T-cell (primary cell): ENCODE measurements at regions not wholly inside any gene's neighbourhood (a gene's known extent, or its start where the extent isn't known, plus 50 kb on each side); places are given as distances from the start of the nearest gene placed in this dataset.
"Not testable (repeated sequence)": the region's sequence is repeated elsewhere in the genome, so short reads cannot be mapped to it uniquely, and the experiment has no call there.

Experiments
- ATAC-seq, 4 experiments: fragments of 200-7000 bp in 3 of 4; fragments of 150-1000 bp in 1 of 4; cut with Tn5 transposase; replicated peaks in 1 of 4; 1 replicate in 3 of 4; 2 replicates in 1 of 4; pipeline ENCODE4 v1.10.0; 2021; ENCODE audit warnings: moderate library complexity in 3 of 4, mild to moderate bottlenecking in 2 of 4, moderate number of reproducible peaks in 1 of 4
- CTCF ChIA-PET, 2 donors: fragments of 300-600 bp; sonication (Branson Sonifier 250); formaldehyde crosslinking; loops; one replicate each; lab custom pipeline; 2022; ENCODE audit warnings: antibody characterized with exemption in 2 of 2; lab: Charles Lee
- POLR2A ChIA-PET, 2 donors: fragments of 300-600 bp; sonication (Branson Sonifier 250); formaldehyde crosslinking; loops; one replicate each; lab custom pipeline; 2022; ENCODE audit warnings: antibody characterized with exemption in 2 of 2; lab: Charles Lee
- DNase-seq, 35 experiments: peaks; one replicate each; pipeline versions ENCODE4 v3.0.0 to v3.0.0-alpha.2; 2013 to 2023
- H3K27ac ChIP-seq: one replicate; pipeline ENCODE4 v1.5.1; 2013; ENCODE audit warnings: low read length
- H3K27me3 ChIP-seq, 2 experiments: replicated peaks in 1 of 2; 1 replicate in 1 of 2; 2 replicates in 1 of 2; pipeline versions ENCODE4 v1.6.1 to v1.7.0; 2013; ENCODE audit warnings: low read length in 1 of 2, mixed read lengths in 1 of 2; ENCODE audit not compliant: control insufficient read depth in 2 of 2, insufficient read depth in 2 of 2; ENCODE audit errors: extremely low read depth in 1 of 2
- H3K36me3 ChIP-seq, 2 donors: 1 replicate in 1 of 2; 2 replicates in 1 of 2; pipeline versions ENCODE4 v1.6.1 to v1.7.0; 2013; ENCODE audit warnings: low read length in 1 of 2; ENCODE audit not compliant: control insufficient read depth in 2 of 2, insufficient read depth in 1 of 2; ENCODE audit errors: extremely low read depth in 1 of 2
- H3K4me1 ChIP-seq, 2 experiments: 1 replicate in 1 of 2; 2 replicates in 1 of 2; pipeline versions ENCODE4 v1.6.1 to v1.7.0; 2013; ENCODE audit warnings: low read length in 2 of 2, mixed read lengths in 1 of 2; ENCODE audit not compliant: insufficient read depth in 2 of 2, control insufficient read depth in 1 of 2; ENCODE audit errors: extremely low read depth in 1 of 2
- H3K4me3 ChIP-seq, 2 donors: 1 replicate in 1 of 2; 2 replicates in 1 of 2; pipeline versions ENCODE4 v1.5.1 to v1.7.0; 2013; ENCODE audit warnings: mild to moderate bottlenecking in 2 of 2, low read length in 1 of 2, moderate library complexity in 1 of 2; ENCODE audit not compliant: control insufficient read depth in 1 of 2; ENCODE audit errors: extremely low read depth in 1 of 2
- H3K9me3 ChIP-seq: 2 replicates; pipeline ENCODE4 v1.7.0; 2013
- H3K27ac Mint-ChIP-seq, 2 donors: one replicate each; pipeline ENCODE4 v1.8.0; 2020 to 2021; ENCODE audit warnings: mild to moderate bottlenecking in 2 of 2, mixed read lengths in 2 of 2
- H3K27me3 Mint-ChIP-seq, 2 donors: one replicate each; pipeline ENCODE4 v1.8.0; 2021 to 2022; ENCODE audit warnings: mixed read lengths in 2 of 2
- H3K36me3 Mint-ChIP-seq: one replicate; pipeline ENCODE4 v1.8.0; 2021; ENCODE audit warnings: mixed read lengths
- H3K4me1 Mint-ChIP-seq, 3 donors: one replicate each; pipeline ENCODE4 v1.8.0; 2020 to 2022; ENCODE audit warnings: mixed read lengths in 3 of 3, mild to moderate bottlenecking in 1 of 3
- H3K4me3 Mint-ChIP-seq, 3 donors: one replicate each; pipeline ENCODE4 v1.8.0; 2020 to 2022; ENCODE audit warnings: mild to moderate bottlenecking in 3 of 3, mixed read lengths in 3 of 3, moderate library complexity in 3 of 3
- H3K9me3 Mint-ChIP-seq, 3 donors: one replicate each; pipeline ENCODE4 v1.8.0; 2020 to 2022; ENCODE audit warnings: mixed read lengths in 3 of 3
- WGBS: methylation state at CpG from one replicate; pipeline ENCODE4 v1.1.5; 2013; ENCODE audit warnings: missing lambda C conversion rate; ENCODE audit not compliant: insufficient coverage; 5-methylcytosine and 5-hydroxymethylcytosine counted together

DNA sequence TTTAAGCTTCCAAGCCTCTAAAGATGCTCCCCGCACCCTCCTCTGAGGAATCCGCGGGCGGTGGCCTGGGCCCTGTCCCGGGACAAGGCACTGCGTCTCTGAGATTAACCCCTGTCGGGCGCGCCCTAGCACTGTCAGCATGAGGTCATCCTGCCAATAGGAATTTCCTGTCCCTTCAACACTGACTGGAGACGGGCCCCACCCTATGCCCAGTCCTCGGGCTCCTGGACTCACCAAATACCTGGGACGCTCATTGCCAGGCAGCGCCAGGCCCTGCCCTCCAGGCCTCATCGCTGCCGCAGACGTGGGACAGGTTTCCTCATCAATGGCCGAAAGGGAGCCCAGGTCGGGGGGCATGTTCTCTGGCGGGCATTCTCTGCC is 67.6 kb upstream of the SH3GL3 start:
- H3K9me3 Mint-ChIP-seq = no peaks in the 10 kb centered on the region
- Histone ChIP-seq H3K36me3 (no peaks in the 10 kb centered on the region), H3K9me3 (no peaks in the 10 kb centered on the region), H3K4me1 (no peaks in the 10 kb centered on the region), H3K27me3 (peaks cover 13 to 40% of the 10 kb centered on the region in 2 experiments), H3K27ac (no peak overlapping the region), H3K4me3 (no peak overlapping the region)
- no peak overlapping the region for H3K4me3 Mint-ChIP-seq
- 29% methylated on average over 19 of the region's 19 CpGs for WGBS
- no peak overlapping the region for H3K27ac Mint-ChIP-seq
- CTCF ChIA-PET = no interaction called here
- POLR2A ChIA-PET = no interaction called here
- DNase-seq (no peak), ATAC-seq (no peak)
- peaks cover 48 to 49% of the 10 kb centered on the region in 2 donors for H3K27me3 Mint-ChIP-seq
- no peaks in the 10 kb centered on the region for H3K4me1 Mint-ChIP-seq
- no peaks in the 10 kb centered on the region for H3K36me3 Mint-ChIP-seq

DNA sequence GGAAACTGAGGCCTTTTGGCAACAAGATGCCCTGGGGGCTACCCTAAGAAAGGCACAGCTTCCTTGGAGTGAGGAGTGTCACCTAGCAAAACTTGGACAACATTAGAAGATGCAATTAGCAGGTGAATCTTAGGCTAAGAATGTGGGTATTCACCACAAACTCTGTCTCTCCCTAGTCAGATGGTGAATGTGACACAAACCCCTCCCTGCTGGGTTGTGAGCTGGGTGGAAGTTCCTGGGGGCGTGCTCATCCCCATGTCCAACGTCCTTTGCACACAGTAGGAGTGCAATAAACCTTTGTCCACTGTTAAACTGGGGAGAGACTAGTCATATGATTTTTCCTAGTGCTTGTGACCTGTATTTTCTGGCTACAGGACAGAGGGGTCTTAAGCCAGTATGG is 67.1 kb upstream of the SH3GL3 start:
- Histone ChIP-seq H3K4me3 (no peak overlapping the region), H3K4me1 (no peaks in the 10 kb centered on the region), H3K9me3 (no peaks in the 10 kb centered on the region), H3K27ac (no peak overlapping the region), H3K27me3 (peaks cover 13 to 40% of the 10 kb centered on the region in 2 experiments), H3K36me3 (no peaks in the 10 kb centered on the region)
- H3K9me3 Mint-ChIP-seq = no peaks in the 10 kb centered on the region
- no CpG with 5 or more reads among the region's 2 CpGs for WGBS
- no peak overlapping the region for H3K4me3 Mint-ChIP-seq
- H3K36me3 Mint-ChIP-seq = no peaks in the 10 kb centered on the region
- no peak for ATAC-seq
- no peaks in the 10 kb centered on the region for H3K4me1 Mint-ChIP-seq
- DNase-seq = no peak
- ChIA-PET POLR2A (no interaction called here), CTCF (no interaction called here)
- no peak overlapping the region for H3K27ac Mint-ChIP-seq
- H3K27me3 Mint-ChIP-seq = peaks cover 47 to 49% of the 10 kb centered on the region in 2 donors

DNA sequence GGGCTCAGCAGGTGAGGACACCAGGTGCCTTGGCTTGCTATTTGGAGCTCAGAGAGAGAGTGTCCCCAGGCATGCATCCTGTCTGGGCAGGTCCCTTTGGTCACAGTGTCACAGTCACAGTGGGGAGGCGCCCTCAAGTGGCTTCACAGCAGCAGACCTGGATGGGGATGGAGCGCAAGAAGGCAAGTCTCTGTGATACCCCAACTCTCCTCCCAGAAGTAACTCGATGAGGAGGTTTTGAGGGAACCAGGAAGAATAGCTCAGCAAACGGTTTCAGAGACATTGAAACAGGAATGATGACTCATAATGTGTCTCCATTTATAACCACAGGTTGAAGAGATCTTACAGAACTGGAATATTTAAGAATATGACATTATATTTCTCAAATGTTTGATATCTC is 66.5 kb upstream of the SH3GL3 start:
- Mint-ChIP-seq H3K27me3 (peaks cover 41 to 44% of the 10 kb centered on the region in 2 donors), H3K36me3 (no peaks in the 10 kb centered on the region), H3K4me1 (no peaks in the 10 kb centered on the region), H3K9me3 (no peaks in the 10 kb centered on the region), H3K27ac (no peak overlapping the region), H3K4me3 (no peak overlapping the region)
- ATAC-seq (no peak), DNase-seq (peak in 5 of 35 experiments; percentile 5 to 18 (median 7))
- no peak overlapping the region for H3K27ac ChIP-seq
- no peaks in the 10 kb centered on the region for H3K4me1 ChIP-seq
- H3K4me3 ChIP-seq = no peak overlapping the region
- no peaks in the 10 kb centered on the region for H3K9me3 ChIP-seq
- no peaks in the 10 kb centered on the region for H3K36me3 ChIP-seq
- POLR2A ChIA-PET = no interaction called here
- CTCF ChIA-PET = no interaction called here
- WGBS = no CpG with 5 or more reads among the region's 4 CpGs
- peaks cover 10 to 40% of the 10 kb centered on the region in 2 experiments for H3K27me3 ChIP-seq

DNA sequence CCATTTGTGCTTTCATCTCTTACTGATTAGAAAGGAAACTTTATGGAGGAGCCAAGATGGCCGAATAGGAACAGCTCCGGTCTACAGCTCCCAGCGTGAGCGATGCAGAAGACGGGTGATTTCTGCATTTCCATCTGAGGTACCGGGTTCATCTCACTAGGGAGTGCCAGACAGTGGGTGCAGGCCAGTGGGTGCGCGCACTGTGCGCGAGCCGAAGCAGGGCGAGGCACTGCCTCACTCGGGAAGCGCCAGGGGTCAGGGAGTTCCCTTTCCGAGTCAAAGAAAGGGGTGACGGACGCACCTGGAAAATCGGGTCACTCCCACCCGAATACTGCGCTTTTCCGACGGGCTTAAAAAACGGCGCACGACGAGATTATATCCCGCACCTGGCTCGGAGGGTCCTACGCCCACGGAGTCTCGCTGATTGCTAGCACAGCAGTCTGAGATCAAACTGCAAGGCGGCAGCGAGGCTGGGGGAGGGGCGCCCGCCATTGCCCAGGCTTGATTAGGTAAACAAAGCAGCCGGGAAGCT is 63.5 kb upstream of the SH3GL3 start:
- H3K4me1 Mint-ChIP-seq, CTCF ChIA-PET, H3K27ac Mint-ChIP-seq, H3K27ac ChIP-seq, POLR2A ChIA-PET, ATAC-seq, H3K4me3 Mint-ChIP-seq, H3K4me1 ChIP-seq, H3K36me3 ChIP-seq, H3K36me3 Mint-ChIP-seq, H3K9me3 ChIP-seq, H3K4me3 ChIP-seq, H3K9me3 Mint-ChIP-seq, DNase-seq: not testable (repeated sequence)
- H3K27me3 Mint-ChIP-seq = peaks cover 19% of the 10 kb centered on the region in 2 donors
- peaks cover 7 to 21% of the 10 kb centered on the region in 2 experiments for H3K27me3 ChIP-seq
- WGBS = 100% methylated on average over 1 of the region's 36 CpGs

DNA sequence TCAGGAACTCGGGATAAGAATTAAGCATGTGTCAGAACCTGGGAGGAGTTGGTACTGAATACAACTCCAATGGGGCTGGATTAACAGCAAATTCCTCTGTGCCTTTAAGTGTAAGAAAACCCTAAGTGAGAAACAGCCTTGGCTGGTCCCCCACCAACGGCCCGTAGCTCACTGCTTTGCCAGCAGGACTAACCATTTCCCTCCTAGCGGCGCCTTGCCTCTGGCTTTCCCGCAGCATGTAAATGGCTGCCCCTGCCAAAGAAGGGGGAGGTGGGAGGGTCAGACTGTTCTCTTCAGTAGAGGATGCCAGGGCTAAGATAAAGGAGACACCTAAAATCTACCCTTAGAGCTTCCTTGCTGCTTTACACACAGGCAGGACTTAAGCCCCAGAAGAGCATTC is 51.0 kb upstream of the SH3GL3 start:
- no peaks in the 10 kb centered on the region for H3K4me1 Mint-ChIP-seq
- no peaks in the 10 kb centered on the region for H3K9me3 Mint-ChIP-seq
- no peaks in the 10 kb centered on the region for H3K36me3 Mint-ChIP-seq
- ATAC-seq = no peak
- H3K36me3 ChIP-seq = no peaks in the 10 kb centered on the region
- no peak for DNase-seq
- WGBS = no CpG with 5 or more reads among the region's 6 CpGs
- POLR2A ChIA-PET = no interaction called here
- peaks cover 4 to 12% of the 10 kb centered on the region in 2 experiments for H3K27me3 ChIP-seq
- CTCF ChIA-PET = no interaction called here
- no peaks in the 10 kb centered on the region for H3K9me3 ChIP-seq
- H3K4me3 ChIP-seq = no peak overlapping the region
- H3K4me3 Mint-ChIP-seq = no peak overlapping the region
- no peak overlapping the region for H3K27ac Mint-ChIP-seq
- H3K27me3 Mint-ChIP-seq = peaks cover 22 to 24% of the 10 kb centered on the region in 2 donors
- H3K27ac ChIP-seq = no peak overlapping the region
- H3K4me1 ChIP-seq = no peaks in the 10 kb centered on the region
